HG03095 (cell line): ENCODE measurements at regions not wholly inside any gene's neighbourhood (a gene's known extent, or its start where the extent isn't known, plus 50 kb on each side); places are given as distances from the start of the nearest gene placed in this dataset.

Experiments used
- ATAC-seq: cut with Tn5 transposase; IDR thresholded peaks from one replicate; pipeline ENCODE4 v1.9.1; 2021; ENCODE audit warnings: moderate library complexity; ENCODE audit not compliant: unreplicated experiment

DNA sequence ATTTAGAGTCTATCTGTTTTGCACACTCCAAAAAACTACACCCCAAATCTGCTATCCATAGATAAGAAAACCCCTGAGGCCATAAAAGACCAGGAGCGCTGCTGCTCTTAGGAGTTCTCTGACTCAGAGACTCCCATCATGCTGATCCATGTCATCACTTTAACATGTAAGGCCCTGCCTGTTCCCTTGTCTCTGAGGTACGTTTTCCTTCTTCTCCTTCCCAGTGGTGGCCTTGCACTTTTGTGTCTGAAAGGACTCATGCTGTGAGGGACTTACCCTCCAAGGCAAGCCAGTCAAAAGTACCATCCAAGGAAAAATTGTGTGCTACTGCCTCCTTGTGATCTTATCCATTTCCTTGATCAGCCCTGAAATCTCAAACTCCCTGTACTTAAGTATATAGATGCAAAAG lies 427.4 kb upstream of the NCAM2 start:
- no peak for ATAC-seq

DNA sequence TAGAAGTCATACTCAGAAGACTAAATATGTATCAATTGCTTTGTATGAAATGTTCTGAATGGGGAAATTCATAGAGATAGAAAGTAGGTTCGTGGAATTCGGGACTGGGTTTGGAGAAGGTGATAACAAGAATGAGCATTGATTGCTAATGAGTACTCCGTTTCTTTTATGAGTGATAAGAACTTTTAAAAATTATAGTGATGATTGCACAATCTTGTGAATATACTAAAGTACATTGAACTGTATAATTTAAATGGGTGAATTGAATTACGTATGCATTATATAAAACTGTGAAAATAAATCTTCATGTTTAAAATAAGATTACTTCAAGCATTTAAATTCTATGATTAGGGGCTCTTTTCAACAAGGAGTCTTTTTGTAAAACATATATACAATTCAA lies 425.6 kb upstream of the NCAM2 start:
- ATAC-seq = no peak

DNA sequence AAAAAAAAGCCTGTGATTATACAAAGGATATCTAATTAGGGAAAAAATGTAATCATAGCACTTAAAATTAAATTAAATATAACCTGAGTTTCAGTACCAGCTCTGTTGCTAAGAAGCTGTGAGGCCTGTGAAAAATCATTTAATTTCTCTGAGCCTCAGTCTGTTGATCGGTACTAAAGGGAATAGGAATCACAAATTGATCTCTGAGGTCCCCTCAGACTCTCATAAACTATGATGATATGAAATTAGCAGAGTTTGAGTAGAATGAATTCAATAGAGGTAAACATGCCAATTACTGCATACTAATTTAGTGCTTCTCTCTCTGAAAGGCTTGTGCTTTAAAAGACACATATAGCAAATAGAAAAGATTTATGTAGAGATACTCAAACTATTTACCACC lies 416.8 kb upstream of the NCAM2 start:
- ATAC-seq = no peak

DNA sequence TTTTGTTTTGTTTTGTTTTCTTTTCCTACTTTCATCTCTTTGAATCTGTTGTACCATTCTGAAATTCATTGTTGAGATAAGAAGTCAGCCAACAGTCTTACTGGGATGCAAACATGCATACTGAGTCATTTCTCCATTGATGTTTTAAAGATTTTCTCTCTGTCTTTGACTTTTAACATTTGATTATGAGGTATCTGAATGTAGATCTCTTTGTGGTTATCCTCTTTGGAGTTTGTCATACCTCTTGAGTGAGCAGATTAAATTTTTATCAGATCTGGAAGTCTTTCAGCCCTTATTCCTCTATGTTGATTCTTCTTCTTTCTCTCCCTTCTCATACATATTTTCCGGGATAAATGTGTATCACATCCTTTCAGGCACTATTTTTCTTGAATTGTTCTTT lies 406.9 kb upstream of the NCAM2 start:
- no peak for ATAC-seq

DNA sequence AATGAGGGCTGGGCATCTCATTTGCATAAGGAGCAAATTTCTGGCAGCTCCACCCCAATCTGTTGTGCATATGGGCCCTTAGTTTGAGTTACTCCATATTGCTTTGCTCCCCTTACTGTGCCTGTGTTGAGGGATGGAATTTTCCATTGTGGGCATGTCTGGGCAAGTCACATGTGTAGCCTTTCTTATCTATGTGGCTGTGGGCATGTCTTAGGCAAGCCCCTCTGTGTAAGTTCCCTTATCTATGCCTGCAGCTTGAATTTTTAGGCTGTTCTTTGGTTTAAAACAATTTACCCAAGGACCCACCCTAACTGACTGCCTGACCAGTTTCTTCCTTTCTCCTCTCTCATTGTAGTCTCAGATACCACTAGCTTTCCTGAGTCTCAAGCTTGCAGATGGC lies 405.7 kb upstream of the NCAM2 start:
- ATAC-seq = no peak

DNA sequence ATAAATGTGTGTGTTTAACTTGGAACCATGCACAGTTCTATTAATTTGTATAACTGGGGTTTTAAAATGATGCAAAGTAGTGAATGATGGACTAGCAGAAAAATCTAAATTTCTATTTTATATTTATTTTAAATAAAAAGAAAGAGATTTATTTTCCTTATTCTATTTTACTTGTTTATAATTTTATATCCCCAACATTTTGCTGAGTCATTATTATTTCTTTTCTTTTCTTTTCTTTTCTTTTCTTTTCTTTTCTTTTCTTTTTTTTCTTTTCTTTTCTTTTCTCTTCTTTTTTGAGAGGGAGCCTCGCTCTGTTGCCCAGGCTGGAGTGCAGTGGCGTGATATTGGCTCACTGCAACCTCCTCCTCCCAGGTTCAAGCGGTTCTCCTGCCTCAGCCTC lies 395.0 kb upstream of the NCAM2 start:
- no peak for ATAC-seq

DNA sequence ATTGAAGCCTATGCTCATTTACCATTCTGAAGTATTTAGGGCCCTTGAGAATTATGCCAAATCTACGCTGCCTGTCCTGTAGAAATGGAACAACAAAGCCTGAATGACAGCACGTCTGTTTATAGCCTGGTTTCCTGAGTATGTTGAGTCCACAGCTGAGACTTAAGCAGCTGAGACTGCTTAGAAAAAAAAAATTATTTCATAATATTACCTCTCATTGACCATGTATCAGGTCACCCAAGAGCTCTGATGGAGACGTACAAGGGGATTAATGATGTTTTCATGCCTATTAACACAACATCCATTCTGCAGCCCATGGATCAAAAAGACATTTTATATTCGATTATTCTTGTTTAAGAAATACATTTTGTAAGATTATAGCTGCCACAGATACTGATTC lies 387.2 kb upstream of the NCAM2 start:
- no peak for ATAC-seq

DNA sequence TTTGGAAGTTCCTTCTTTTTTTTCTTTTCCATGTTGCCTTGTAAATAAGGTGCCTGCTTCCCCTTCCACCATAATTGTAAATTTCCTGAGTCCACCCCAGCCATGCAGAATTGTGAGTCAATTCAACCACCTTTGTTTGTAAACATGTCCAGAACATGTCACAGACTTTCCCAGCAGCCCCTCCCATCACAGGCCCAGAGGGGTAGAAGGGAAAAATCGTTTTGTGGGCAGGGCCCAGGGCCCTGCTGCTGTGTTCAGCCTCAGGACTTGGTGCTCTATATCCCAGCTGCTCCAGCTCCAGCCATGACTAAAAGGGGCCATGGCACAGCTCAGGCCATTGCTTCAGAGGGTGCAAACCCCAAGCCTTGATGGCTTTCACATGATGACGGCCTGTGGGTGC lies 384.6 kb upstream of the NCAM2 start:
- ATAC-seq = no peak

DNA sequence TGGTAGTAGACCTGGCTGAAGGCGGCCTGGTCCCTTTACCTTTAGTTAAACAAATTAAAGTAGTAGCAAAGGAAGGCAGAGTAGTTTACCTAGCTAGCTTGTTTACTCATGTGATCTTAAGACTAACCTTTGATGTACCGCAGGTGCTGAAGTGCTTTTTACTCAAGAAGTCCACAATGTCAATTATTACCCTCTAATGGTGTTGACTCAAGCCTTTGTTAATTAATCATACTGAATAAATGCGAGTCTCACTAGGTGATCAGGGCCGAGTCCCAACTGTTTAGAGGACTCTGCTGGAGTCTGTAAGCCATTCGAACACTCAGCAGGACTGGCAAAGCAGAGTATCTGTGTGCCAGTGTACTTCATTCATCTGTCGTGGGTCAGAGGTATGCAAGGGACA lies 381.1 kb upstream of the NCAM2 start:
- ATAC-seq = no peak

DNA sequence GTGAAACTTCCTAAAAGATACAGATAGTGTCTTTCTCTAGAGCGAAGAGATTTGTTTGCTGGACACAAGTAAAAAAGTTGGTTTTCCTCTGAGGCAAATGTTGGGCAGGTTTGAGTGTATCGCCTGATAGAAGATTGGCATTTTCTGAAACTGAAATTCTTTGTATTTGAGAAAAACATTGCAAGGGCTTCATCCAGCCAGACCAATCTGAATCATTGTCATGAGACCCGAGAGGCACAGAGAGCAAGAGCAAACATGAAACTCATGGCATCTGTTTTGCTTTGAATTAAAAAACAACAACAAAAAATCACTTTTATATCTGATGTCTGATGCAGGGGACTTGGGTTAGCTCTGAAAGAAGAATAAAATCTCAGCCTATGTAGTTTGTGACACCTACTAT lies 379.3 kb upstream of the NCAM2 start:
- ATAC-seq = no peak

DNA sequence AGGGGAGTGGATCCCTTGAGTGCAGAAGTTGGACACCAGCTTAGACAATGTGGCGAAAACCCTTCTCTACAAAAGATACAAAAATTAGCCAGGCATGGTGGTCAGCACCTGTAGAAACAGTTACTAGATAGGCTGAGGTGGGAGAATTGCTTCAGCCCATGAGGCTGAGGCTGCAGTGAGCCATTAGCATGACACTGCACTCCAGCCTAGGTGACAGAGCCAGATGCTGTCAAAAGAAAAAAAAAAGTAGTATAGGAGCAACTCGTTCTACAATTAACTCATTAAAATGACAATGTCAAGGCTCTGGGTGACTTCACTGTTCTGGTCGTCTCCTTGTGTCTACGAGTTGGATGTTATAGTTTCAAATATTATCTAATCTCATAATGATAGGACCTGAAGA lies 370.6 kb upstream of the NCAM2 start:
- no peak for ATAC-seq

DNA sequence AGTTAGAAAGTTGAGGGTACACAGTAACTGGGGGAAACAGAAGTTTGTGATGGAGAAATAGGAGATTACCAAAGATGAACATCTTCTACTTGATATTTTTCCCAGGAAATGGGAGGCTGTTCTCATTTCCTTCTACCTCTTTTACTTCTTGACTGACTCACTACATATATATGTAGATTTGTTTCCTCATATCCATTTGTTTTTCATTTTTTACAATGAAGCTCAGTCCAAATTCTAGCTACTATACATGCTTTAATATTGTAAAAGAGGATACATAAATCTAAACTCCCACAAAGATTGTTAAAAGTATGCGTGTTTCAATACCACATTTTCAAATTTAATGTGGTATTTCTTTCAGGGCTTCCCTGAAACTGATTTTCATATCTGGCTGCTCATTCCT lies 366.6 kb upstream of the NCAM2 start:
- no peak for ATAC-seq

DNA sequence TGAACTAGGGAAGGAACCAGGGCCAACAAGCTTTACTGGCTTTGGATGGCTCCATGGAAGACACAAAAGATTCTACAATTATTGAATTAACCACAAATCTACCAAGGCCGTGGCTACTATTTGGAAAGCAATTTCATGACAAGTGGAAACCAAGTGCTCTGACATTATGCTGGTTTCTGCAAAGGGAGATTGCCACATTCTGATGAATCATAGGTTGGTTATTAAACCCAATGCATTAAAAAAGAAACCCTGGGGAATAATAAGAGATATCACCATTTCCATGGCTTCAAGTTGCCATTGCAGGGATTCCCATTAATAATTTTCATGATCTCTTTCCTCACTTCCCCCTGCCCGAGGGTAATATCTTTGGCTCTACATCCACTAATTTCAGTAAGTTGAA lies 359.2 kb upstream of the NCAM2 start:
- ATAC-seq = no peak

DNA sequence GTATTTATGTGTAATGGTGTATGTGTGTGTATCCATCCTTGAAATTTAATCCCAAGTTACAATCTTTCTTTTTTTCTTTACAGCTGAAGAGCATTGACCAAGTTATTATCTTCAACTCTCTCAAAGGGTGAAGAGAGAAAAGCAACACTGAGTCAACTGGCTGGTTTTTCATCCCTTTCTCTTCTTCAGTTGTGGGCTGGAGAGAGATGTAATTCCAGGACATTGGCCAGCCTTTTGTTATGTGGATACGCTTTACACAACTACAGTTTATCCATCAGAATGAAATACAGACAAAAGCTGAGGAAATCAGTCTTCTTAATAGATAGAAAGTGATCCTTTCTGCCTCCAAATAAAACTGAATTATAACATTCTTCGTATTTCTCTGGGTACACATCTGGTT lies 357.0 kb upstream of the NCAM2 start:
- ATAC-seq = no peak

DNA sequence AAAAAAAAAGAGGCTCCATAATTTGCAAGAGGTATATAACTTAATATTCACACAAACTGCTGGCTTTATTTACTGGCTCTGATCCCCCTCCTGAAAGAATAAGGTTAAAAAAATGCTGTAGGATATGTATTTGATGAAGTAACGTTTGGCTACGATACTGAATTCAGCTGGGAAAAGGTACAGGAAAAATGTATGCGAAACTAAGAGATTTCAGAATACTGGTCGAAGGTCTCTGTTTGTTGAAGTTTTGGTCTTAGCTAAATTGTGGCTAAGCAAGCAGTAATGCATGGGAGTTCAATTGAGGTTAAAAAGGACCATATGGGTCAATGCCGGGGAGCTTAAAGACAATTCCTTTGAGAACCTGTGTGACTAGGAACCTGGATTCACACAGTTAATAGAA lies 355.5 kb upstream of the NCAM2 start:
- no peak for ATAC-seq

DNA sequence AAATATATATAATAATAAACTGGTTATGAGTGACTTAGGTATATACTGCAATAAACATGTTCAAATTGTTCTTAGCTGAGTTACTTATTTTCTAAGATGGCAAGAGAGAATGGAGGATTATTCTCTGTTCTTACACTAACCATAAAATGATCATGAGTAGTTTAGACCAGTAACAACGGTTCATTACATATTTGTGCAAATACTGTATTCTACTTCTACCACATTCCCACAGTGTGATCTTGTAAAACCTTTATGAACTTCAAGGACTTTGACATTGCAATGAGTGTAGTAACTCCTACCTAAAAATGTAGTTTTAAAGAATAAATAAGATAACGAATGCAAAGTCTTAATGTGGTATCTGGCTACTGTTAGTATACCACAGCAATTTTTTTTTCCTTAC lies 353.7 kb upstream of the NCAM2 start:
- ATAC-seq = no peak

DNA sequence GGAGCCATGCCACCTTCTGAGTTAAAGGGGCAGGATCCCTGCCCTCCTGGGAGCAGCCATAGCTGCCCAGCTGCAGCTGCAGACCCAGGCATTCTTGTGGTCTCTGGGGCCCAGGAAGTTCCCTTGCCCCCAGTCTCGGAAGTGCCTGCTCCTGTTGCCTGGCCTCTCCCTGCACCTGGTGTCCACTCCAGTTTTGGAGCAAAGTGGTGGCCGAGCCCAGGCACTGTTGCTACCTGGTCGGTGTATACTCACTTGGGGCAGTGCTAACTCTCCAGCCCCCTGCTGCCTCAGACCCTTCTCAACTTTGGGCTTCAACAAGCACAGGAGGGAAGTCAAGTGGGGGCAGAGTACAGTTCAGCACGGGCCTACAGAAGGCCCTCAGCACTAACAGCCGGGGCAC lies 352.9 kb upstream of the NCAM2 start:
- no peak for ATAC-seq

DNA sequence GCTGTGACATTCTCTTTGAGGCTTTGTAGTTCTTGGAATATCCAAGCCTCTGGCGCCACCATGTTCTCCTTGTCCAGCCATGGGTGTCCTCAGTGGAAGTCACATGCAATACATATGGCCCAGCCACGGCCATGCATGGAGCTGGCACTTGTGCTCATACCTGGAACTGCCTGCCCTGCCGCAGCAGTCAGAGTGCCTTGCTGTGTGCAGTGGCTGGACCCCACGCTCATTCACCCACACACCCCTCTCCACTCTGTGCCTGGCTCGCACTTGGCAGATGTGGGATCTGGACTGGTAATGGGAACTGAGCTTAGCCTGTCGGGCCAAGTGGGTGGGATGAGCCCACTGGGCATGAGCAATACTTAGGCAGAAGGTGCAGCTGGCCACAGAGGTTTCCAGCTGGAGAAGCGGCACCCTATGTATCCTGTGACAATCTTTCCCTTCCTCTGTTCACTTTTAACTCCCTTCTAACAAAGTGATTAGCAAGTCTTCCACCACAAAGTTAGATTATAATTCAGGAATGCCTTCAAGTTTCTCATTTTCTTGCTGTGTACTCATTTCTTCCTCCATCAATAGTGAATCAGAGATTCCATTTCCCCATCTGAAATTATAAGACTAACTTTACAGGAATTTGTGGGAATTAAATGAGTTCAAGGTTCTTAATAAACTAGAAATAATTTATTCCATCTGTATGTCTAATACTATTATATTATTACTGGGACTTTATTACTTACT lies 351.6 kb upstream of the NCAM2 start:
- ATAC-seq = no peak

DNA sequence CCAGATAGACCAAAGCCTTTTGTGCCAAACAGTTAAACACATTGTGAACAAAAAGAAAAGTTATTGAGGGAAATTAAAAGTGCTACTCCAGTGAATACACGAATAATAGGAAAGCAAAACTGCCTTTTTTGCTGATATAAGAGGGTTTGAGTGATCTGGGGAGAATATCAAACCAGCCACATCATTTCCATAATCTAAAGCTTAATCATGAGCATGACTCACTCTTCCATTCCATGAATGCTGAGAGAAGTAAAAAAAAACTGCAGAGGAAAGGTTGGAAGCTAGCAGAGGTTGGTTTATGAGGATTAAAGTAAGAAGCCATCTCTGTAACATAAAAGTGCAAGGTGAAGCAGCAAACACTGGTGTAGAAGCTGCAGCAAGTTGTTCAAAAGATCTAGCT lies 350.6 kb upstream of the NCAM2 start:
- no peak for ATAC-seq

DNA sequence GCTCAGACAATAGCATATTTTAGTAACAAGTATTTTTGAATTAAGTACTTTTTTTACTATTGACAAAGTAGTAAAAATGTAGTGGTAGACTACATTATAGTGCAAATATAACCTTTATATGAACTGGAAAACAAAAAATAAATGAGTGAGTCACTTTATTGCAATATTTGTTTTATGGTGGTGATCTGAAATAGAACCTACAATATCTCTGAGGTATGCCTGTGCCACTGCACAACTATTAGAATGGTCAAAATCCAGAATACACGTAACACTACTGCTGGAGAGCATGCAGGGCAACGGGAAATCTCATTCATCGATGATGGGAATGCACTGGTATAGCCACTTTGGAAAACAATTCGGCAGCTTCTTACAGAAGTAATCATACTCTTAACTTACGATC lies 349.0 kb upstream of the NCAM2 start:
- ATAC-seq = no peak

DNA sequence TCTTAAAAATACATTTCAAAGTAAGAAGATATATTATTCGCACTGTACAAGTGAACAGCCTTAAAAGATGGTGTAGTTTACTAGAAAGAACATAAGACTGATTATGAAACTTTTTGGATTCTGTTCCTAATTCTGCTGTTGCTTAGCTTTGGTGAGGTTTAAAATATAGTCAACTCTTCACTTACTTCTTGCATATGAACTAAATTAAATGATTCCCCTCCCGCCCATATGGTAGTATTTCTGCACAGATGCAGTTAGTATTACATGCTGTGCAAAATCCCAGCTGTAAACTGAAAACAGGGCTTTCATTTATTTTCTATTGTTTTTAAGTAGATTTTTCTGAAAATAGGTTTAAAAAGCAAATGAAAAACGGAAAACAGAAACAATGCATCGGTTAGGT lies 345.4 kb upstream of the NCAM2 start:
- no peak for ATAC-seq

DNA sequence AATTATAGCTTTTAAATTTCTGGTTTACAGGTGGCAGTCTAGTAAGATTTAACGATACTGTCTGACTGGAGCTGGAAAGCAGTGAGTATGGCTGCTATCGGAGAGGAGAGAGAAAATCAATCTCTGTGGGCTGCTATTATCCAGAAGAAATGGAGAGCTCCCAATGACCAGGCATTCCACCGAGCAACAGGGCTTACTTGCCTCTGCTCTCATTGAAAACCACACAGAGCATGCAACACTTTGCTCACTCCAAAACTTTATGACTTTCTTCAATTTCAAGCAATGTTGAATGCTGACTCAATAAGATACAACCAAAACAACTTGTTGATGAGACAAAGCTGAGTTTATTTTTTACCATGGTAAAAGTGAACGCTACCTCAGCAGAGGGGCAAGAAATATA lies 337.0 kb upstream of the NCAM2 start:
- no peak for ATAC-seq

DNA sequence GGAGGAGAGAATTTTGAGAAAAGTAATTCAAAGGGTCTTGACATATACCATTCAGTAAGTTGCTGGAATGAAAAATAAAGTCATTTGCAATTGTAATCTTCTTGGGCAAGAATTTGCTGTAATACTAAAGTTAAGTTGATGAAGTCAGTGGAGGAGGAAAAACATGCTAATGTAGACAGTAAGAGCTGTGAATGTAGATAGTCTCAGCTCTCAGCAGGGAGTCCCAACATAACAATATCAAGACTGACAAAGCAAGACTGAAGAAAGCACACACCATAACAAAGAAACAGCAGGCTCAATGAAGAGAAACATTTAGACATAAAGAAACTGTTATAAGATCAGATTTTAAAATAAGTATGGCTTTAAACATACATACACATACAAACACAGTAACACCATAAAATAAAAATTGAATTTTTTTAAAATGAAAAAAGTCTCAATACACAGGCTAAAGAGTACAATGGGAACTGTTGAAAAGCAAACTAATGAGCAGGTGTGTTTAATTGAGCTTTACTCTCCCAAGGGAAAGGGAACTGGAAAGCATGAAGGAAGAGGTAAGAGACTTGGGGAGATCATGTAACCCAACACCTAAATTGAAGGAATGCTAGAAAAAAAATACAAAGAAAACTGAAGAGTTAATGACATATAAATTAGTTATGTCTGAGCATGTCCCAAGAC lies 336.3 kb upstream of the NCAM2 start:
- no peak for ATAC-seq
